ENCODE measurements at regions not wholly inside any gene's neighbourhood (a gene's known extent, or its start where the extent isn't known, plus 50 kb on each side); places are given as distances from the start of the nearest gene placed in this dataset.

GRCh38 chr21:19440792-19441655, 1037.4 kb upstream of the TMPRSS15 start:
- TF ChIP-seq CTCF (IDR thresholded peaks at IDR 0.05) (no peak), POLR2A (IDR thresholded peaks at IDR 0.05) (no peak)
